Neural progenitor cell (in vitro differentiated cells): ENCODE measurements at regions not wholly inside any gene's neighbourhood (a gene's known extent, or its start where the extent isn't known, plus 50 kb on each side); places are given as distances from the start of the nearest gene placed in this dataset.
A peak's percentile ranks its signal among the peaks of the same experiment; 100 is the strongest.

Experiments used
- DNase-seq: peaks from one replicate; pipeline ENCODE4 v3.0.0-alpha.2; 2016; ENCODE audit warnings: low spot score
- H2AFZ ChIP-seq: fragments of 200-600 bp; sonication (generic); replicated peaks from 2 replicates; pipeline ENCODE4 v1.6.1; 2016; ENCODE audit warnings: antibody characterized with exemption
- H3F3A ChIP-seq: fragments of 200-600 bp; sonication (generic); 2 replicates; pipeline ENCODE4 v1.6.1; 2016; ENCODE audit warnings: antibody characterized with exemption, low read depth
- H3K27ac ChIP-seq: fragments of 200-600 bp; sonication (generic); 2 replicates; pipeline ENCODE4 v1.5.1; 2016; ENCODE audit warnings: mild to moderate bottlenecking
- H3K27me3 ChIP-seq: fragments of 200-600 bp; sonication (generic); 2 replicates; pipeline ENCODE4 v1.6.1; 2016; ENCODE audit warnings: mild to moderate bottlenecking, moderate library complexity
- H3K36me3 ChIP-seq: fragments of 200-600 bp; sonication (generic); 2 replicates; pipeline ENCODE4 v1.5.1; 2016
- H3K4me1 ChIP-seq: fragments of 200-600 bp; sonication (generic); 2 replicates; pipeline ENCODE4 v1.6.1; 2016; ENCODE audit warnings: mixed run types
- H3K4me2 ChIP-seq: fragments of 200-600 bp; sonication (generic); 2 replicates; pipeline ENCODE4 v1.6.1; 2016
- H3K4me3 ChIP-seq: fragments of 200-600 bp; sonication (generic); 2 replicates; pipeline ENCODE4 v1.5.1; 2016
- H3K79me2 ChIP-seq: fragments of 200-600 bp; sonication (generic); 2 replicates; pipeline ENCODE4 v1.6.1; 2016; ENCODE audit warnings: low read depth
- H3K9ac ChIP-seq: fragments of 200-600 bp; sonication (generic); 2 replicates; pipeline ENCODE4 v1.6.1; 2016
- H3K9me3 ChIP-seq: fragments of 200-600 bp; sonication (generic); 2 replicates; pipeline ENCODE4 v1.5.1; 2016; ENCODE audit warnings: low read depth
- H4K20me1 ChIP-seq: fragments of 200-600 bp; sonication (generic); 2 replicates; pipeline ENCODE4 v1.6.1; 2016; ENCODE audit warnings: low read depth
- H3K27ac Mint-ChIP-seq: 3 replicates; pipeline ENCODE4 v1.8.0; 2021; ENCODE audit warnings: mixed read lengths
- H3K27me3 Mint-ChIP-seq: 2 replicates; pipeline ENCODE4 v1.8.0; 2022; ENCODE audit warnings: low read depth, mild to moderate bottlenecking, inconsistent platforms, moderate library complexity, mixed read lengths; ENCODE audit not compliant: insufficient read depth
- H3K36me3 Mint-ChIP-seq: 3 replicates; pipeline ENCODE4 v1.8.0; 2021; ENCODE audit warnings: mixed read lengths
- H3K4me1 Mint-ChIP-seq: 3 replicates; pipeline ENCODE4 v1.8.0; 2021; ENCODE audit warnings: mixed read lengths
- H3K4me3 Mint-ChIP-seq: 3 replicates; pipeline ENCODE4 v1.8.0; 2021; ENCODE audit warnings: mild to moderate bottlenecking, moderate library complexity, mixed read lengths
- H3K9me3 Mint-ChIP-seq: 3 replicates; pipeline ENCODE4 v1.8.0; 2020; ENCODE audit warnings: mixed read lengths
- EZH2 ChIP-seq: fragments of 200-600 bp; sonication (generic); IDR thresholded peaks from 2 replicates; pipeline ENCODE4 v1.6.1; 2017; ENCODE audit warnings: antibody characterized with exemption, mild to moderate bottlenecking, moderate library complexity
- EZH2phosphoT487 ChIP-seq: fragments of 200-600 bp; sonication (generic); IDR thresholded peaks from 2 replicates; pipeline ENCODE4 v1.6.1; 2017; ENCODE audit warnings: antibody characterized with exemption
- TF ChIP-seq, protein P1 (sequence below): fragments of 200-600 bp; sonication (generic); IDR thresholded peaks from 2 replicates; pipeline ENCODE4 v1.5.1; 2017; ENCODE audit warnings: antibody characterized with exemption, mild to moderate bottlenecking

DNA sequence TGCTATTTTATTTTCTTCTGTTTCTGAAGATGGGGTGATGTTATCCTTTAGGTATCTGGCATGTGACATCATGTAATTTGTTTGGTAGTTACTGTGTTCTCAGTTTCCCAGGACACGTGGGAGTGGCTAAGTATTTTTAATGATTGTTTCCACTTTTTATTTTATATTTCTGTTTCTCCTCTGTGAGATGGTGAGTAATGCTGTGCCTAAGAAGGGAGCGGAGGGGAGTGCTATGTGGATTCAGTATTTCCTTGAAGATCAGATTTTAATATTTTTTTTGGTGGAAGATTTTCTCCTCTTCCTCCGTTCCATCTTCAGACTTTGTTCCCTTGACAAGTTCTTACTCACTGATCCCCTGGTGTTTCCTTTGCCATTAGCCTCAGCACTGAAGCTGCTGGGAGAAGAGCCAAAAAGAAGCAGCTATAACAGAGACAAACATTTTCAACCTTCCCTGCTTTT, 180.0 kb upstream of the MMADHC start:
- Histone ChIP-seq H3K9ac (no peak overlapping the region), H3K79me2 (no peaks in the 10 kb centered on the region), H3K4me2 (no peak overlapping the region), H2AFZ (peak overlapping the region; percentile 41), H3K27me3 (no peaks in the 10 kb centered on the region), H3K27ac (no peak overlapping the region), H3K4me1 (peaks cover 4% of the 10 kb centered on the region), H3F3A (no peaks in the 10 kb centered on the region), H3K4me3 (no peak overlapping the region), H4K20me1 (no peaks in the 10 kb centered on the region), H3K36me3 (no peaks in the 10 kb centered on the region), H3K9me3 (no peaks in the 10 kb centered on the region)
- Mint-ChIP-seq H3K36me3 (no peaks in the 10 kb centered on the region), H3K27me3 (peaks cover 4% of the 10 kb centered on the region), H3K27ac (peak overlapping the region; percentile 10), H3K4me3 (no peak overlapping the region), H3K4me1 (peaks cover 17% of the 10 kb centered on the region), H3K9me3 (no peaks in the 10 kb centered on the region)
- TF ChIP-seq, protein P1, sequence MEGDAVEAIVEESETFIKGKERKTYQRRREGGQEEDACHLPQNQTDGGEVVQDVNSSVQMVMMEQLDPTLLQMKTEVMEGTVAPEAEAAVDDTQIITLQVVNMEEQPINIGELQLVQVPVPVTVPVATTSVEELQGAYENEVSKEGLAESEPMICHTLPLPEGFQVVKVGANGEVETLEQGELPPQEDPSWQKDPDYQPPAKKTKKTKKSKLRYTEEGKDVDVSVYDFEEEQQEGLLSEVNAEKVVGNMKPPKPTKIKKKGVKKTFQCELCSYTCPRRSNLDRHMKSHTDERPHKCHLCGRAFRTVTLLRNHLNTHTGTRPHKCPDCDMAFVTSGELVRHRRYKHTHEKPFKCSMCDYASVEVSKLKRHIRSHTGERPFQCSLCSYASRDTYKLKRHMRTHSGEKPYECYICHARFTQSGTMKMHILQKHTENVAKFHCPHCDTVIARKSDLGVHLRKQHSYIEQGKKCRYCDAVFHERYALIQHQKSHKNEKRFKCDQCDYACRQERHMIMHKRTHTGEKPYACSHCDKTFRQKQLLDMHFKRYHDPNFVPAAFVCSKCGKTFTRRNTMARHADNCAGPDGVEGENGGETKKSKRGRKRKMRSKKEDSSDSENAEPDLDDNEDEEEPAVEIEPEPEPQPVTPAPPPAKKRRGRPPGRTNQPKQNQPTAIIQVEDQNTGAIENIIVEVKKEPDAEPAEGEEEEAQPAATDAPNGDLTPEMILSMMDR, result no peak
- TF ChIP-seq EZH2, result no peak
- no peak for TF ChIP-seq EZH2phosphoT487
- DNase-seq, result no peak

- H3K9me3 Mint-ChIP-seq, result no peaks in the 10 kb centered on the region
- Histone ChIP-seq H3K27me3 (no peaks in the 10 kb centered on the region), H3K4me1 (peaks cover 4% of the 10 kb centered on the region), H3F3A (no peaks in the 10 kb centered on the region), H3K36me3 (no peaks in the 10 kb centered on the region), H2AFZ (no peak overlapping the region), H3K9ac (no peak overlapping the region), H3K4me3 (no peak overlapping the region), H3K79me2 (no peaks in the 10 kb centered on the region), H3K27ac (no peak overlapping the region), H3K9me3 (no peaks in the 10 kb centered on the region), H3K4me2 (no peak overlapping the region), H4K20me1 (no peaks in the 10 kb centered on the region)
- DNase-seq, result no peak
- H3K4me3 Mint-ChIP-seq, result no peak overlapping the region
- no peaks in the 10 kb centered on the region for H3K36me3 Mint-ChIP-seq
- peaks cover 4% of the 10 kb centered on the region for H3K27me3 Mint-ChIP-seq
- no peak overlapping the region for H3K27ac Mint-ChIP-seq
- H3K4me1 Mint-ChIP-seq, result peaks cover 17% of the 10 kb centered on the region
- TF ChIP-seq, protein P1, result no peak
- TF ChIP-seq EZH2phosphoT487 (no peak), EZH2 (no peak)
These were observed 178.8 kb upstream of the MMADHC start for GRCh38 chr2:149766339-149766738.

GRCh38 chr2:149765636-149766035, 178.1 kb upstream of the MMADHC start:
- Histone ChIP-seq H3K27me3 (no peaks in the 10 kb centered on the region), H3K27ac (no peak overlapping the region), H3K4me2 (no peak overlapping the region), H4K20me1 (no peaks in the 10 kb centered on the region), H3K79me2 (no peaks in the 10 kb centered on the region), H3F3A (no peaks in the 10 kb centered on the region), H2AFZ (no peak overlapping the region), H3K4me3 (no peak overlapping the region), H3K36me3 (no peaks in the 10 kb centered on the region), H3K9ac (no peak overlapping the region), H3K9me3 (no peaks in the 10 kb centered on the region), H3K4me1 (peaks cover 4% of the 10 kb centered on the region)
- Mint-ChIP-seq H3K27me3 (peaks cover 4% of the 10 kb centered on the region), H3K27ac (no peak overlapping the region), H3K4me1 (peaks cover 17% of the 10 kb centered on the region), H3K9me3 (no peaks in the 10 kb centered on the region), H3K36me3 (no peaks in the 10 kb centered on the region), H3K4me3 (no peak overlapping the region)
- no peak for DNase-seq
- TF ChIP-seq EZH2 (no peak), EZH2phosphoT487 (no peak)
- TF ChIP-seq, protein P1, result no peak

DNA sequence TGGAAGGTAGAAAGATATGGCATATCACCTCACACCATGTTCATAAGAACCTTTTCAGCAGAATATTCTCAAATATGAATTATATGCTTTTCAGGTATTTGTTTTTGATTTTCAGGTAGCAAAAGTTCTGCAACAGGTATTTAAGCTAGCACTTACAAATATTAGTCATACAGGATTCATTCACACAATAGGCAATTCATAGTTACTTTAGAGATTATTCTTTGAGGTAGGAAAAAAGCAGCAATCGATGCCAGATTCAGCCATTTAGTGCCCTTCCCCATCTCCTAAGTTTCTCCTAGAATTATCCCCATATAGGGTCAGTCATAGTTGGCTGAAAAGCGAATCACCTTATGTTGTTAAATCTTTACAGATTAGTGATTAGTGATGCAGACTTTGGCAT, 177.4 kb upstream of the MMADHC start:
- TF ChIP-seq EZH2 (no peak), EZH2phosphoT487 (no peak)
- TF ChIP-seq, protein P1, result no peak
- DNase-seq, result no peak
- Histone ChIP-seq H3K4me2 (no peak overlapping the region), H3F3A (no peaks in the 10 kb centered on the region), H2AFZ (no peak overlapping the region), H3K79me2 (no peaks in the 10 kb centered on the region), H3K4me1 (peaks cover 4% of the 10 kb centered on the region), H3K9ac (no peak overlapping the region), H3K36me3 (no peaks in the 10 kb centered on the region), H3K27ac (no peak overlapping the region), H3K9me3 (no peaks in the 10 kb centered on the region), H4K20me1 (no peaks in the 10 kb centered on the region), H3K4me3 (no peak overlapping the region), H3K27me3 (no peaks in the 10 kb centered on the region)
- Mint-ChIP-seq H3K27ac (no peak overlapping the region), H3K4me3 (no peak overlapping the region), H3K9me3 (no peaks in the 10 kb centered on the region), H3K36me3 (no peaks in the 10 kb centered on the region), H3K27me3 (peaks cover 6% of the 10 kb centered on the region), H3K4me1 (peaks cover 17% of the 10 kb centered on the region)
